GM19043 (cell line): ENCODE measurements at regions not wholly inside any gene's neighbourhood (a gene's known extent, or its start where the extent isn't known, plus 50 kb on each side); places are given as distances from the start of the nearest gene placed in this dataset.

Experiments used
- ATAC-seq: cut with Tn5 transposase; IDR thresholded peaks from one replicate; pipeline ENCODE4 v1.9.1; 2021; ENCODE audit warnings: low read depth; ENCODE audit not compliant: unreplicated experiment

- ATAC-seq, result no peak
Observed at GRCh38 chr9:1200847-1201251, 150.7 kb downstream of the DMRT2 start.

GRCh38 chr9:1201262-1201661 lies 151.1 kb downstream of the DMRT2 start:
- no peak for ATAC-seq

- no peak for ATAC-seq
Observed at GRCh38 chr9:1201901-1202300, 151.7 kb downstream of the DMRT2 start.

GRCh38 chr9:1202512-1203280 lies 152.5 kb downstream of the DMRT2 start:
- ATAC-seq, result no peak

GRCh38 chr9:1207686-1208085 lies 157.5 kb downstream of the DMRT2 start:
- ATAC-seq, result no peak

- ATAC-seq, result no peak
Observed at GRCh38 chr9:1208157-1208556, 158.0 kb downstream of the DMRT2 start.

- ATAC-seq, result no peak
Observed at GRCh38 chr9:1210954-1211353, 160.8 kb downstream of the DMRT2 start.

- no peak for ATAC-seq
Observed at GRCh38 chr9:1216532-1216931, 166.4 kb downstream of the DMRT2 start.

GRCh38 chr9:1217076-1217475 lies 166.9 kb downstream of the DMRT2 start:
- no peak for ATAC-seq

GRCh38 chr9:1219284-1219683 lies 169.1 kb downstream of the DMRT2 start:
- no peak for ATAC-seq

GRCh38 chr9:1221298-1221697 lies 171.1 kb downstream of the DMRT2 start:
- ATAC-seq, result no peak

GRCh38 chr9:1222511-1222910 lies 172.4 kb downstream of the DMRT2 start:
- ATAC-seq, result no peak

- ATAC-seq, result peak; percentile 73
Observed at GRCh38 chr9:1231998-1232919, 182.1 kb downstream of the DMRT2 start.

- no peak for ATAC-seq
Observed at GRCh38 chr9:1233568-1233967, 183.4 kb downstream of the DMRT2 start.

GRCh38 chr9:1235650-1236049 lies 185.5 kb downstream of the DMRT2 start:
- ATAC-seq, result no peak

GRCh38 chr9:1236061-1236460 lies 185.9 kb downstream of the DMRT2 start:
- ATAC-seq, result no peak

- ATAC-seq, result no peak
Observed at GRCh38 chr9:1238407-1238806, 188.2 kb downstream of the DMRT2 start.

- no peak for ATAC-seq
Observed at GRCh38 chr9:1248743-1249142, 198.6 kb downstream of the DMRT2 start.

GRCh38 chr9:1253064-1253979 lies 203.2 kb downstream of the DMRT2 start:
- ATAC-seq, result no peak

GRCh38 chr9:1254071-1254470 lies 203.9 kb downstream of the DMRT2 start:
- ATAC-seq, result no peak

- no peak for ATAC-seq
Observed at GRCh38 chr9:1256178-1256577, 206.0 kb downstream of the DMRT2 start.
